GM23338 (cell line): ENCODE measurements at regions not wholly inside any gene's neighbourhood (a gene's known extent, or its start where the extent isn't known, plus 50 kb on each side); places are given as distances from the start of the nearest gene placed in this dataset.

ENCODE experiments used
- ATAC-seq: fragments of 200-7000 bp; cut with Tn5 transposase; 3 replicates; pipeline ENCODE4 v1.9.1; 2020
- DNase-seq: peaks from one replicate; pipeline ENCODE4 v3.0.0-alpha.2; 2015; ENCODE audit warnings: low spot score
- H2AFZ ChIP-seq: fragments of 200-600 bp; sonication (generic); 2 replicates; pipeline ENCODE4 v1.8.0; 2016; ENCODE audit warnings: antibody characterized with exemption, mild to moderate bottlenecking, moderate library complexity
- H3F3A ChIP-seq: fragments of 200-600 bp; sonication (generic); replicated peaks from 2 replicates; pipeline ENCODE4 v1.8.0; 2017; ENCODE audit warnings: antibody characterized with exemption, mixed run types, low read depth
- H3K27ac ChIP-seq: fragments of 200-600 bp; sonication (generic); 2 replicates; pipeline ENCODE4 v1.6.1; 2016; ENCODE audit warnings: low read depth
- H3K27me3 ChIP-seq: fragments of 200-600 bp; sonication (generic); 2 replicates; pipeline ENCODE4 v1.8.0; 2016; ENCODE audit warnings: mild to moderate bottlenecking, mixed run types, moderate library complexity; ENCODE audit not compliant: insufficient read depth
- H3K36me3 ChIP-seq: fragments of 200-600 bp; sonication (generic); 2 replicates; pipeline ENCODE4 v1.8.0; 2016; ENCODE audit warnings: mild to moderate bottlenecking; ENCODE audit not compliant: insufficient read depth
- H3K4me1 ChIP-seq: fragments of 200-600 bp; sonication (generic); 2 replicates; pipeline ENCODE4 v1.8.0; 2016; ENCODE audit warnings: mild to moderate bottlenecking, moderate library complexity; ENCODE audit not compliant: insufficient read depth
- H3K4me2 ChIP-seq: fragments of 200-600 bp; sonication (generic); 2 replicates; pipeline ENCODE4 v1.7.1; 2017; ENCODE audit warnings: mixed run types
- H3K4me3 ChIP-seq: fragments of 200-600 bp; sonication (generic); 2 replicates; pipeline ENCODE4 v1.6.1; 2016; ENCODE audit warnings: mixed run types
- H3K79me2 ChIP-seq: fragments of 200-600 bp; sonication (generic); replicated peaks from 2 replicates; pipeline ENCODE4 v1.8.0; 2017; ENCODE audit warnings: mild to moderate bottlenecking; ENCODE audit not compliant: insufficient read depth
- H3K9me2 ChIP-seq: fragments of 200-600 bp; sonication (generic); 2 replicates; pipeline ENCODE4 v1.8.0; 2017; ENCODE audit not compliant: insufficient read depth
- H4K20me1 ChIP-seq: fragments of 200-600 bp; sonication (generic); replicated peaks from 2 replicates; pipeline ENCODE4 v1.8.0; 2017; ENCODE audit warnings: mild to moderate bottlenecking; ENCODE audit not compliant: insufficient read depth
- H3K27ac Mint-ChIP-seq: 2 replicates; pipeline ENCODE4 v1.8.0; 2020; ENCODE audit warnings: inconsistent platforms, mild to moderate bottlenecking, moderate library complexity, mixed read lengths
- H3K27me3 Mint-ChIP-seq: 3 replicates; pipeline ENCODE4 v1.8.0; 2022; ENCODE audit warnings: low read depth, mild to moderate bottlenecking, moderate library complexity, mixed read lengths, inconsistent platforms; ENCODE audit not compliant: insufficient read depth, poor library complexity
- H3K36me3 Mint-ChIP-seq: 3 replicates; pipeline ENCODE4 v1.8.0; 2021; ENCODE audit warnings: low read depth, mild to moderate bottlenecking, inconsistent platforms, moderate library complexity, mixed read lengths
- H3K4me1 Mint-ChIP-seq: 3 replicates; pipeline ENCODE4 v1.8.0; 2020; ENCODE audit warnings: mild to moderate bottlenecking, inconsistent platforms, mixed read lengths
- H3K4me3 Mint-ChIP-seq: 3 replicates; pipeline ENCODE4 v1.8.0; 2021; ENCODE audit warnings: moderate library complexity, mild to moderate bottlenecking, inconsistent platforms, mixed read lengths
- H3K9me3 Mint-ChIP-seq: 3 replicates; pipeline ENCODE4 v1.8.0; 2020; ENCODE audit warnings: moderate library complexity, mild to moderate bottlenecking, inconsistent platforms, mixed read lengths
- CREB1 ChIP-seq: fragments of 250-450 bp; sonication (Bioruptor Pico); IDR thresholded peaks from 2 replicates; pipeline ENCODE4 v1.5.0; 2020; ENCODE audit warnings: low read depth, mild to moderate bottlenecking, moderate library complexity
- CTCF ChIP-seq, 2 experiments: fragments of 200-600 bp in 1 of 2; sonication (generic) in 1 of 2; conservative IDR thresholded peaks; 2 replicates each; pipeline versions ENCODE4 v1.5.1 to v1.6.1; 2016 to 2017; ENCODE audit warnings: antibody characterized with exemption in 2 of 2, low read depth in 2 of 2, mild to moderate bottlenecking in 2 of 2, moderate library complexity in 1 of 2
- EZH2 ChIP-seq: fragments of 200-600 bp; sonication (generic); IDR thresholded peaks from one replicate; pipeline ENCODE4 v1.8.0; 2017; ENCODE audit warnings: antibody characterized with exemption, mild to moderate bottlenecking, low read depth; ENCODE audit not compliant: unreplicated experiment
- EZH2phosphoT487 ChIP-seq: fragments of 200-600 bp; sonication (generic); IDR thresholded peaks from one replicate; pipeline ENCODE4 v1.8.1; 2018; ENCODE audit warnings: antibody characterized with exemption; ENCODE audit not compliant: unreplicated experiment
- JUNB ChIP-seq: IDR thresholded peaks from one replicate; pipeline ENCODE4 v1.6.1; 2016; ENCODE audit warnings: antibody characterized with exemption; ENCODE audit not compliant: unreplicated experiment
- NANOG ChIP-seq: IDR thresholded peaks from 2 replicates; pipeline ENCODE4 v1.6.1; 2016; ENCODE audit warnings: antibody characterized with exemption, borderline replicate concordance
- POLR2AphosphoS5 ChIP-seq: IDR thresholded peaks from 2 replicates; pipeline ENCODE4 v1.6.1; 2016; ENCODE audit warnings: antibody characterized with exemption, low read depth
- STAT1 ChIP-seq: IDR thresholded peaks from one replicate; pipeline ENCODE4 v1.6.1; 2016; ENCODE audit warnings: antibody characterized with exemption; ENCODE audit not compliant: unreplicated experiment
- ZNF114 ChIP-seq: fragments of 250-450 bp; sonication (Bioruptor Pico); IDR thresholded peaks from 2 replicates; pipeline ENCODE4 v1.5.0; 2020; ENCODE audit warnings: mild to moderate bottlenecking, moderate library complexity
- ZNF331 ChIP-seq: fragments of 250-450 bp; sonication (Bioruptor Pico); IDR thresholded peaks from 2 replicates; pipeline ENCODE4 v1.5.0; 2020; ENCODE audit warnings: low read depth, mild to moderate bottlenecking, moderate library complexity
- TF ChIP-seq, protein P1 (sequence below): IDR thresholded peaks from 2 replicates; pipeline ENCODE4 v1.6.1; 2016; ENCODE audit warnings: antibody characterized with exemption
- TF ChIP-seq, protein P2 (sequence below): IDR thresholded peaks from one replicate; pipeline ENCODE4 v1.6.1; 2018; ENCODE audit warnings: antibody characterized with exemption; ENCODE audit not compliant: unreplicated experiment

DNA sequence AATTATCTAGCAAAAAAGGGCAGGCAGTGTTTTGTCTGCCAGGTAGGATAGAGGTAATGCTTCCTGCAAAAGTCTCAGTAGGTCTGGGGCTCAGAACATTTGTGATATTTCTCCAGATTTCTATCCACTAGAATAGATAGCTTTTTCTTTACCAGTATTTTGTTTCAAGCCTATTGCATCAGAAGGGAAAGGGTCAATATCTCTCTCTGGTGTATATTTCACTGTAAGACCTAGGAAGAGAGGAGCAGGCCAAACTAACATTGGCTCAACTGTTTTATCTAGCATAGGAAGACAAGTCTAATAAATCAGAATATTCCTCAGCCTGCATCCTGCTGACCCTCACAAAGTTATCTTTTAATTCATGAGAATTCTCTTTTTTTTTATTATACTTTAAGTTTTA lies 106.7 kb upstream of the DAAM1 start:
- no peaks in the 10 kb centered on the region for H3K36me3 ChIP-seq
- H3K4me3 ChIP-seq: no peak overlapping the region
- ATAC-seq (no peak), DNase-seq (no peak)
- H3K4me3 Mint-ChIP-seq: no peak overlapping the region
- no peaks in the 10 kb centered on the region for H4K20me1 ChIP-seq
- H3K9me3 Mint-ChIP-seq: no peaks in the 10 kb centered on the region
- no peaks in the 10 kb centered on the region for H3K36me3 Mint-ChIP-seq
- no peaks in the 10 kb centered on the region for H3K79me2 ChIP-seq
- H3K4me2 ChIP-seq: no peak overlapping the region
- peak overlapping the region; percentile 5; the same call in 1 of the 2 replicates for H2AFZ ChIP-seq
- no peaks in the 10 kb centered on the region for H3K27me3 ChIP-seq
- H3K9me2 ChIP-seq: no peaks in the 10 kb centered on the region; the same call in none of the 2 replicates
- no peaks in the 10 kb centered on the region for H3K4me1 ChIP-seq
- H3K27ac Mint-ChIP-seq: no peak overlapping the region
- TF ChIP-seq STAT1 (no peak), JUNB (no peak), EZH2phosphoT487 (no peak)
- H3K4me1 Mint-ChIP-seq: no peaks in the 10 kb centered on the region
- no peak overlapping the region for H3K27ac ChIP-seq
- peaks cover 3% of the 10 kb centered on the region for H3K27me3 Mint-ChIP-seq
- H3F3A ChIP-seq: no peaks in the 10 kb centered on the region

DNA sequence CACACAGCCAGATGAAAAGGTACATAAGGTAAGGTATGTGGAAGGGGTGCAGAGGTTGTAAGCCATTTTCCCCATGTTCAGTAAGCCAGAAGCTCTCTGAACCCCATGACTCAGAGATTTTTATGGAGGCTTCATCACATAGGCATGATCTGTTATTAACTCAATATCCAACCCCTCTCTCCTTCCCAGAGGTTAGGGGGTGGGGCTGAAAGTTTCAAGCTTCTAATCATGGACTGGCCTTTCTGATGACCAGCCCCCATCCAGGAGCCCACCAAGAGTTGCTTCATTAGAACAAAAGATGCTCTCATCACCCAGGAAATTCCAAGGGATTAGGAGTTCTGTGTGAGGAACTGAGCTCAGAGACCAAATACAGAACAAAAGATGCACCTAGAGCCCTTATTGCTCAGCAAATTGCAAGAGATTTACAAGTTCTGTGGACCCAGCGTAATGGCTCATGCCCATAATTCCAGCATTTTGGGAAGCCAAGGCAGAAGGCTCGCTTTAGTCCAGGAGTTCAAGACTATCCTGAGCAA lies 103.2 kb upstream of the DAAM1 start:
- Histone ChIP-seq H3K36me3 (no peaks in the 10 kb centered on the region), H3K4me3 (no peak overlapping the region), H3F3A (no peaks in the 10 kb centered on the region), H3K27me3 (no peaks in the 10 kb centered on the region), H3K27ac (no peak overlapping the region), H3K9me2 (no peaks in the 10 kb centered on the region; the same call in 1 of the 2 replicates), H3K79me2 (no peaks in the 10 kb centered on the region), H3K4me2 (no peak overlapping the region), H2AFZ (peak overlapping the region; percentile 40; the same call in 1 of the 2 replicates), H3K4me1 (no peaks in the 10 kb centered on the region), H4K20me1 (no peaks in the 10 kb centered on the region)
- H3K36me3 Mint-ChIP-seq: no peaks in the 10 kb centered on the region
- ATAC-seq (no peak), DNase-seq (peak; percentile 16)
- H3K27me3 Mint-ChIP-seq: peaks cover 3% of the 10 kb centered on the region
- no peak overlapping the region for H3K27ac Mint-ChIP-seq
- H3K4me3 Mint-ChIP-seq: no peak overlapping the region
- no peaks in the 10 kb centered on the region for H3K4me1 Mint-ChIP-seq
- H3K9me3 Mint-ChIP-seq: no peaks in the 10 kb centered on the region
- TF ChIP-seq EZH2 (no peak), JUNB (no peak), ZNF114 (CRISPR knock-in tag) (no peak), STAT1 (no peak), NANOG (no peak), CTCF (conservative IDR thresholded peaks at IDR 0.05; ENCODE audit: low read depth in 2 of 2) (no peak), POLR2AphosphoS5 (no peak), CREB1 (no peak), ZNF331 (CRISPR knock-in tag) (no peak), EZH2phosphoT487 (no peak)
- TF ChIP-seq, protein P1, sequence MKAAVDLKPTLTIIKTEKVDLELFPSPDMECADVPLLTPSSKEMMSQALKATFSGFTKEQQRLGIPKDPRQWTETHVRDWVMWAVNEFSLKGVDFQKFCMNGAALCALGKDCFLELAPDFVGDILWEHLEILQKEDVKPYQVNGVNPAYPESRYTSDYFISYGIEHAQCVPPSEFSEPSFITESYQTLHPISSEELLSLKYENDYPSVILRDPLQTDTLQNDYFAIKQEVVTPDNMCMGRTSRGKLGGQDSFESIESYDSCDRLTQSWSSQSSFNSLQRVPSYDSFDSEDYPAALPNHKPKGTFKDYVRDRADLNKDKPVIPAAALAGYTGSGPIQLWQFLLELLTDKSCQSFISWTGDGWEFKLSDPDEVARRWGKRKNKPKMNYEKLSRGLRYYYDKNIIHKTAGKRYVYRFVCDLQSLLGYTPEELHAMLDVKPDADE: no peak
- TF ChIP-seq, protein P2, sequence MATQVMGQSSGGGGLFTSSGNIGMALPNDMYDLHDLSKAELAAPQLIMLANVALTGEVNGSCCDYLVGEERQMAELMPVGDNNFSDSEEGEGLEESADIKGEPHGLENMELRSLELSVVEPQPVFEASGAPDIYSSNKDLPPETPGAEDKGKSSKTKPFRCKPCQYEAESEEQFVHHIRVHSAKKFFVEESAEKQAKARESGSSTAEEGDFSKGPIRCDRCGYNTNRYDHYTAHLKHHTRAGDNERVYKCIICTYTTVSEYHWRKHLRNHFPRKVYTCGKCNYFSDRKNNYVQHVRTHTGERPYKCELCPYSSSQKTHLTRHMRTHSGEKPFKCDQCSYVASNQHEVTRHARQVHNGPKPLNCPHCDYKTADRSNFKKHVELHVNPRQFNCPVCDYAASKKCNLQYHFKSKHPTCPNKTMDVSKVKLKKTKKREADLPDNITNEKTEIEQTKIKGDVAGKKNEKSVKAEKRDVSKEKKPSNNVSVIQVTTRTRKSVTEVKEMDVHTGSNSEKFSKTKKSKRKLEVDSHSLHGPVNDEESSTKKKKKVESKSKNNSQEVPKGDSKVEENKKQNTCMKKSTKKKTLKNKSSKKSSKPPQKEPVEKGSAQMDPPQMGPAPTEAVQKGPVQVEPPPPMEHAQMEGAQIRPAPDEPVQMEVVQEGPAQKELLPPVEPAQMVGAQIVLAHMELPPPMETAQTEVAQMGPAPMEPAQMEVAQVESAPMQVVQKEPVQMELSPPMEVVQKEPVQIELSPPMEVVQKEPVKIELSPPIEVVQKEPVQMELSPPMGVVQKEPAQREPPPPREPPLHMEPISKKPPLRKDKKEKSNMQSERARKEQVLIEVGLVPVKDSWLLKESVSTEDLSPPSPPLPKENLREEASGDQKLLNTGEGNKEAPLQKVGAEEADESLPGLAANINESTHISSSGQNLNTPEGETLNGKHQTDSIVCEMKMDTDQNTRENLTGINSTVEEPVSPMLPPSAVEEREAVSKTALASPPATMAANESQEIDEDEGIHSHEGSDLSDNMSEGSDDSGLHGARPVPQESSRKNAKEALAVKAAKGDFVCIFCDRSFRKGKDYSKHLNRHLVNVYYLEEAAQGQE: no peak
